ENCODE measurements at regions not wholly inside any gene's neighbourhood (a gene's known extent, or its start where the extent isn't known, plus 50 kb on each side); places are given as distances from the start of the nearest gene placed in this dataset.

- TF ChIP-seq CTCF (conservative IDR thresholded peaks at IDR 0.05; ENCODE audit: low read depth in 2 of 2) (no peak), EZH2phosphoT487 (IDR thresholded peaks at IDR 0.05; ENCODE audit: unreplicated experiment) (no peak), JUNB (IDR thresholded peaks at IDR 0.05; ENCODE audit: unreplicated experiment) (no peak), POLR2AphosphoS5 (IDR thresholded peaks at IDR 0.05; ENCODE audit: low read depth) (no peak), EZH2 (IDR thresholded peaks at IDR 0.05; ENCODE audit: low read depth, unreplicated experiment) (no peak), STAT1 (IDR thresholded peaks at IDR 0.05; ENCODE audit: unreplicated experiment) (no peak), CREB1 (CRISPR knock-in tag; IDR thresholded peaks at IDR 0.05; ENCODE audit: low read depth) (peak; percentile 69), ZNF331 (CRISPR knock-in tag; IDR thresholded peaks at IDR 0.05; ENCODE audit: low read depth) (no peak), ETS1 (IDR thresholded peaks at IDR 0.05) (no peak)
- TF ChIP-seq, protein P1, sequence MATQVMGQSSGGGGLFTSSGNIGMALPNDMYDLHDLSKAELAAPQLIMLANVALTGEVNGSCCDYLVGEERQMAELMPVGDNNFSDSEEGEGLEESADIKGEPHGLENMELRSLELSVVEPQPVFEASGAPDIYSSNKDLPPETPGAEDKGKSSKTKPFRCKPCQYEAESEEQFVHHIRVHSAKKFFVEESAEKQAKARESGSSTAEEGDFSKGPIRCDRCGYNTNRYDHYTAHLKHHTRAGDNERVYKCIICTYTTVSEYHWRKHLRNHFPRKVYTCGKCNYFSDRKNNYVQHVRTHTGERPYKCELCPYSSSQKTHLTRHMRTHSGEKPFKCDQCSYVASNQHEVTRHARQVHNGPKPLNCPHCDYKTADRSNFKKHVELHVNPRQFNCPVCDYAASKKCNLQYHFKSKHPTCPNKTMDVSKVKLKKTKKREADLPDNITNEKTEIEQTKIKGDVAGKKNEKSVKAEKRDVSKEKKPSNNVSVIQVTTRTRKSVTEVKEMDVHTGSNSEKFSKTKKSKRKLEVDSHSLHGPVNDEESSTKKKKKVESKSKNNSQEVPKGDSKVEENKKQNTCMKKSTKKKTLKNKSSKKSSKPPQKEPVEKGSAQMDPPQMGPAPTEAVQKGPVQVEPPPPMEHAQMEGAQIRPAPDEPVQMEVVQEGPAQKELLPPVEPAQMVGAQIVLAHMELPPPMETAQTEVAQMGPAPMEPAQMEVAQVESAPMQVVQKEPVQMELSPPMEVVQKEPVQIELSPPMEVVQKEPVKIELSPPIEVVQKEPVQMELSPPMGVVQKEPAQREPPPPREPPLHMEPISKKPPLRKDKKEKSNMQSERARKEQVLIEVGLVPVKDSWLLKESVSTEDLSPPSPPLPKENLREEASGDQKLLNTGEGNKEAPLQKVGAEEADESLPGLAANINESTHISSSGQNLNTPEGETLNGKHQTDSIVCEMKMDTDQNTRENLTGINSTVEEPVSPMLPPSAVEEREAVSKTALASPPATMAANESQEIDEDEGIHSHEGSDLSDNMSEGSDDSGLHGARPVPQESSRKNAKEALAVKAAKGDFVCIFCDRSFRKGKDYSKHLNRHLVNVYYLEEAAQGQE (IDR thresholded peaks at IDR 0.05; ENCODE audit: unreplicated experiment), result no peak
Measured at GRCh38 chr5:162372256-162372655, 304.7 kb downstream of the GABRG2 start.

All from GM23338 (cell line).